ENCODE measurements at regions not wholly inside any gene's neighbourhood (a gene's known extent, or its start where the extent isn't known, plus 50 kb on each side); places are given as distances from the start of the nearest gene placed in this dataset.

DNA sequence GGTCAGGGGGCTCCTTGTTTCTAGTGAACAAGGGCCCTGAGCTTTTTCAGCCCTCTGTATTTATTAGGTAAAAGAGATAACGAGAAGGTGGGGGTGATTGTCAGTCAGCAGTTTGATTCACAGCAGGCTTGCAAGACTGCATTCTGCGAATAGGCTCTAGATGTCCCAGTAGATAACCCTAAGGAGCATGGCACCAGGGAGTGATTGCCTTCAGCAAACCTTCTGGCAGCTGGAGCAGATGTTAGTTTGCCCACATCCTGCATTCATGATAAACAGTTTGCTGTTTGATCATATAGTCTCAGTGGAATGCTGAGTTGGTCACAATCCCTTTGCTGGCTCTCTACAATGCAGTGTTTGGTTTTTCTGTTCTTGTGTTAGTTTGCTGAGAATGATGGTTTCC is 161.3 kb upstream of the GADL1 start:
- Histone ChIP-seq H3K27me3 (ENCODE audit: control insufficient read depth, extremely low read depth, insufficient read depth, low read length) (no peaks in the 10 kb centered on the region), H3K4me2 (ENCODE audit: control insufficient read depth, extremely low read depth, insufficient read depth, low read depth, low read length) (no peak overlapping the region), H4K20me1 (ENCODE audit: control insufficient read depth, extremely low read depth, insufficient read depth, low read length) (no peaks in the 10 kb centered on the region), H3K79me2 (ENCODE audit: control insufficient read depth, insufficient read depth, low read length) (no peaks in the 10 kb centered on the region), H3K27ac (ENCODE audit: control insufficient read depth, insufficient read depth, low read length) (no peak overlapping the region), H3K36me3 (ENCODE audit: control insufficient read depth in 2 of 2, extremely low read depth in 1 of 2, insufficient read depth in 2 of 2, low read length in 2 of 2) (no peaks in the 10 kb centered on the region), H3K4me1 (ENCODE audit: control insufficient read depth, extremely low read depth, insufficient read depth, low read length) (no peaks in the 10 kb centered on the region), H3K4me3 (ENCODE audit: control insufficient read depth in 2 of 3, extremely low read depth in 1 of 3, insufficient read depth in 2 of 3, low read depth in 1 of 3, low read length in 3 of 3) (no peak overlapping the region), H3K9ac (ENCODE audit: control insufficient read depth, extremely low read depth, insufficient read depth, low read length) (no peak overlapping the region), H2AFZ (ENCODE audit: control insufficient read depth, low read length) (no peak overlapping the region), H3K9me3 (ENCODE audit: control insufficient read depth, low read depth, low read length) (no peaks in the 10 kb centered on the region), H3K9me1 (ENCODE audit: control insufficient read depth, extremely low read depth, insufficient read depth, low read length) (no peaks in the 10 kb centered on the region)
- FAIRE-seq (no peak), DNase-seq (ENCODE audit: low read depth, low spot score) (no peak)
- TF ChIP-seq EZH2 (IDR thresholded peaks at IDR 0.05; ENCODE audit: low read length) = no peak
- TF ChIP-seq, protein P1, sequence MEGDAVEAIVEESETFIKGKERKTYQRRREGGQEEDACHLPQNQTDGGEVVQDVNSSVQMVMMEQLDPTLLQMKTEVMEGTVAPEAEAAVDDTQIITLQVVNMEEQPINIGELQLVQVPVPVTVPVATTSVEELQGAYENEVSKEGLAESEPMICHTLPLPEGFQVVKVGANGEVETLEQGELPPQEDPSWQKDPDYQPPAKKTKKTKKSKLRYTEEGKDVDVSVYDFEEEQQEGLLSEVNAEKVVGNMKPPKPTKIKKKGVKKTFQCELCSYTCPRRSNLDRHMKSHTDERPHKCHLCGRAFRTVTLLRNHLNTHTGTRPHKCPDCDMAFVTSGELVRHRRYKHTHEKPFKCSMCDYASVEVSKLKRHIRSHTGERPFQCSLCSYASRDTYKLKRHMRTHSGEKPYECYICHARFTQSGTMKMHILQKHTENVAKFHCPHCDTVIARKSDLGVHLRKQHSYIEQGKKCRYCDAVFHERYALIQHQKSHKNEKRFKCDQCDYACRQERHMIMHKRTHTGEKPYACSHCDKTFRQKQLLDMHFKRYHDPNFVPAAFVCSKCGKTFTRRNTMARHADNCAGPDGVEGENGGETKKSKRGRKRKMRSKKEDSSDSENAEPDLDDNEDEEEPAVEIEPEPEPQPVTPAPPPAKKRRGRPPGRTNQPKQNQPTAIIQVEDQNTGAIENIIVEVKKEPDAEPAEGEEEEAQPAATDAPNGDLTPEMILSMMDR (optimal IDR thresholded peaks at IDR 0.05 in 1 of 3, IDR thresholded peaks at IDR 0.05 in 1 of 3, conservative IDR thresholded peaks at IDR 0.05 in 1 of 3; ENCODE audit: extremely low read depth in 1 of 3, insufficient read depth in 2 of 3, low read length in 3 of 3) = no peak
- dilution Hi-C loops (cut with MboI; ENCODE audit: extremely low pct_ligation_motif_present, low sequenced_read_pairs) = no loop called here

DNA sequence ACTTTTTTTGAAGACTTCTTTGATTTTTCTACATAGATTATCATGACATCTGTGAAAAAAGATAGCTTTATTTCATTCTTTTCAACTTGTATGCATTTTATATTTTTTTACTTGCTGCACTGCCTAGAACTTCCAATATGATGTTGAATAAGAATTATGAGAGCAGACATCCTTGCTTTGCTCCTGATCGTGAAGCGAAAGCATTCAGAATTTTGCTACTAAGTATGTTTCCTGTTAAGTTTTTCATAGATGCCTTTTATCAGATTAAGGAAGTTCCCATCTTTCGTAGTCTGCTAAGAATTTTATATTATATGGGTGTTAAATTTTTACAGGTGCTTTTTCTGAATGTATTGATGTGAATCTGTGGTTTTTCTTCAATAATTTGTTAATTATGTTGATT is 163.4 kb upstream of the GADL1 start:
- DNase-seq (ENCODE audit: low read depth, low spot score) = no peak
- Histone ChIP-seq H4K20me1 (ENCODE audit: control insufficient read depth, extremely low read depth, insufficient read depth, low read length) (no peaks in the 10 kb centered on the region), H3K4me3 (ENCODE audit: control insufficient read depth in 2 of 3, extremely low read depth in 1 of 3, insufficient read depth in 2 of 3, low read depth in 1 of 3, low read length in 3 of 3) (no peak overlapping the region), H3K9me3 (ENCODE audit: control insufficient read depth, low read depth, low read length) (no peaks in the 10 kb centered on the region), H3K4me1 (ENCODE audit: control insufficient read depth, extremely low read depth, insufficient read depth, low read length) (no peaks in the 10 kb centered on the region), H2AFZ (ENCODE audit: control insufficient read depth, low read length) (no peak overlapping the region), H3K27ac (ENCODE audit: control insufficient read depth, insufficient read depth, low read length) (no peak overlapping the region), H3K79me2 (ENCODE audit: control insufficient read depth, insufficient read depth, low read length) (no peaks in the 10 kb centered on the region), H3K9ac (ENCODE audit: control insufficient read depth, extremely low read depth, insufficient read depth, low read length) (no peak overlapping the region), H3K9me1 (ENCODE audit: control insufficient read depth, extremely low read depth, insufficient read depth, low read length) (no peaks in the 10 kb centered on the region), H3K27me3 (ENCODE audit: control insufficient read depth, extremely low read depth, insufficient read depth, low read length) (no peaks in the 10 kb centered on the region), H3K4me2 (ENCODE audit: control insufficient read depth, extremely low read depth, insufficient read depth, low read depth, low read length) (no peak overlapping the region), H3K36me3 (ENCODE audit: control insufficient read depth in 2 of 2, extremely low read depth in 1 of 2, insufficient read depth in 2 of 2, low read length in 2 of 2) (no peaks in the 10 kb centered on the region)
- no peak for FAIRE-seq
- dilution Hi-C loops (cut with MboI; ENCODE audit: extremely low pct_ligation_motif_present, low sequenced_read_pairs) = no loop called here
- TF ChIP-seq, protein P1 (optimal IDR thresholded peaks at IDR 0.05 in 1 of 3, IDR thresholded peaks at IDR 0.05 in 1 of 3, conservative IDR thresholded peaks at IDR 0.05 in 1 of 3; ENCODE audit: extremely low read depth in 1 of 3, insufficient read depth in 2 of 3, low read length in 3 of 3) = no peak
- TF ChIP-seq EZH2 (IDR thresholded peaks at IDR 0.05; ENCODE audit: low read length) = no peak

All from keratinocyte (primary cell).